ENCODE measurements at regions not wholly inside any gene's neighbourhood (a gene's known extent, or its start where the extent isn't known, plus 50 kb on each side); places are given as distances from the start of the nearest gene placed in this dataset.

- no peaks in the 10 kb centered on the region for H3K27me3 ChIP-seq (ENCODE audit: low read length)
- H3K4me2 ChIP-seq (ENCODE audit: low read depth, low read length, poor library complexity, severe bottlenecking) = no peak overlapping the region
- no peaks in the 10 kb centered on the region for H3K36me3 ChIP-seq (ENCODE audit: low read length)
- H3K4me3 ChIP-seq (ENCODE audit: insufficient read depth, low read length, poor library complexity, severe bottlenecking) = no peak overlapping the region
- peaks cover 4% of the 10 kb centered on the region; the same call in 1 of the 2 replicates for H3K9me3 ChIP-seq (ENCODE audit: insufficient read depth, low read length)
- no peak overlapping the region for H3K9ac ChIP-seq (ENCODE audit: low read length)
- no peaks in the 10 kb centered on the region for H3K9me2 ChIP-seq (replicated peaks; ENCODE audit: insufficient read depth, low read length)
- TF ChIP-seq CTCF (IDR thresholded peaks at IDR 0.05; ENCODE audit: insufficient read depth, low read length, poor library complexity, severe bottlenecking) = no peak
- TF ChIP-seq EZH2phosphoT487 (conservative IDR thresholded peaks at IDR 0.05; ENCODE audit: low read length) = no peak
- no peak overlapping the region for H2AFZ ChIP-seq (ENCODE audit: low read depth, low read length, severe bottlenecking)
- H3F3A ChIP-seq (ENCODE audit: insufficient read depth) = no peaks in the 10 kb centered on the region
- no peak overlapping the region for H3K27ac ChIP-seq (ENCODE audit: low read depth, low read length)
- H3K79me2 ChIP-seq (ENCODE audit: insufficient read depth, low read length) = no peaks in the 10 kb centered on the region
- no peaks in the 10 kb centered on the region for H4K20me1 ChIP-seq (ENCODE audit: low read depth, low read length)
These were observed 131.7 kb upstream of the GRIK3 start for GRCh38 chr1:37166005-37166404.

GRCh38 chr1:37167479-37167878, 133.2 kb upstream of the GRIK3 start:
- H3F3A ChIP-seq (ENCODE audit: insufficient read depth) = no peaks in the 10 kb centered on the region
- no peak overlapping the region for H3K4me2 ChIP-seq (ENCODE audit: low read depth, low read length, poor library complexity, severe bottlenecking)
- no peaks in the 10 kb centered on the region for H3K9me2 ChIP-seq (replicated peaks; ENCODE audit: insufficient read depth, low read length)
- H3K79me2 ChIP-seq (ENCODE audit: insufficient read depth, low read length) = no peaks in the 10 kb centered on the region
- peaks cover 4% of the 10 kb centered on the region; the same call in 1 of the 2 replicates for H3K9me3 ChIP-seq (ENCODE audit: insufficient read depth, low read length)
- no peaks in the 10 kb centered on the region for H4K20me1 ChIP-seq (ENCODE audit: low read depth, low read length)
- TF ChIP-seq EZH2phosphoT487 (conservative IDR thresholded peaks at IDR 0.05; ENCODE audit: low read length) (no peak), CTCF (IDR thresholded peaks at IDR 0.05; ENCODE audit: insufficient read depth, low read length, poor library complexity, severe bottlenecking) (no peak)
- H3K27me3 ChIP-seq (ENCODE audit: low read length) = no peaks in the 10 kb centered on the region
- H3K36me3 ChIP-seq (ENCODE audit: low read length) = no peaks in the 10 kb centered on the region
- H2AFZ ChIP-seq (ENCODE audit: low read depth, low read length, severe bottlenecking) = no peak overlapping the region
- no peak overlapping the region for H3K4me3 ChIP-seq (ENCODE audit: insufficient read depth, low read length, poor library complexity, severe bottlenecking)
- no peak overlapping the region for H3K9ac ChIP-seq (ENCODE audit: low read length)
- H3K27ac ChIP-seq (ENCODE audit: low read depth, low read length) = no peak overlapping the region

GRCh38 chr1:37169241-37169640, 134.9 kb upstream of the GRIK3 start:
- Histone ChIP-seq H3K27ac (ENCODE audit: low read depth, low read length) (no peak overlapping the region), H3K9me3 (ENCODE audit: insufficient read depth, low read length) (no peaks in the 10 kb centered on the region), H3K36me3 (ENCODE audit: low read length) (no peaks in the 10 kb centered on the region), H3K4me3 (ENCODE audit: insufficient read depth, low read length, poor library complexity, severe bottlenecking) (no peak overlapping the region), H3K79me2 (ENCODE audit: insufficient read depth, low read length) (no peaks in the 10 kb centered on the region), H3K4me2 (ENCODE audit: low read depth, low read length, poor library complexity, severe bottlenecking) (no peak overlapping the region), H2AFZ (ENCODE audit: low read depth, low read length, severe bottlenecking) (no peak overlapping the region), H3K9me2 (replicated peaks; ENCODE audit: insufficient read depth, low read length) (no peaks in the 10 kb centered on the region), H3F3A (ENCODE audit: insufficient read depth) (no peaks in the 10 kb centered on the region), H4K20me1 (ENCODE audit: low read depth, low read length) (no peaks in the 10 kb centered on the region), H3K9ac (ENCODE audit: low read length) (no peak overlapping the region), H3K27me3 (ENCODE audit: low read length) (no peaks in the 10 kb centered on the region)
- no peak for TF ChIP-seq EZH2phosphoT487 (conservative IDR thresholded peaks at IDR 0.05; ENCODE audit: low read length)
- TF ChIP-seq CTCF (IDR thresholded peaks at IDR 0.05; ENCODE audit: insufficient read depth, low read length, poor library complexity, severe bottlenecking) = no peak

All from SU-DHL-6 (cell line).